ES-I3 (cell line): ENCODE measurements at regions not wholly inside any gene's neighbourhood (a gene's known extent, or its start where the extent isn't known, plus 50 kb on each side); places are given as distances from the start of the nearest gene placed in this dataset.
"Not testable (repeated sequence)": the region's sequence is repeated elsewhere in the genome, so short reads cannot be mapped to it uniquely, and the experiment has no call there.

Experiments used
- H3K36me3 ChIP-seq: 2 replicates; pipeline ENCODE4 v1.6.1; 2013; ENCODE audit warnings: mild to moderate bottlenecking, low read length, control low read depth, moderate library complexity; ENCODE audit not compliant: insufficient read depth
- H3K4me1 ChIP-seq: 2 replicates; pipeline ENCODE4 v1.6.1; 2013; ENCODE audit warnings: mild to moderate bottlenecking, control low read depth, low read length; ENCODE audit not compliant: insufficient read depth
- H3K9ac ChIP-seq: 2 replicates; pipeline ENCODE4 v1.6.1; 2013; ENCODE audit warnings: low read depth, mild to moderate bottlenecking, low read length, moderate library complexity
- H3K9me3 ChIP-seq: 2 replicates; pipeline ENCODE4 v1.6.1; 2013; ENCODE audit warnings: mild to moderate bottlenecking, low read length, moderate library complexity; ENCODE audit not compliant: control insufficient read depth, insufficient read depth

GRCh38 chr12:102313116-102313971, 115.7 kb upstream of the PMCH start:
- not testable (repeated sequence) for H3K36me3 ChIP-seq, H3K4me1 ChIP-seq, H3K9me3 ChIP-seq
- peak overlapping the region; percentile 44; the same call in 1 of the 2 replicates for H3K9ac ChIP-seq

- H3K36me3 ChIP-seq = no peaks in the 10 kb centered on the region
- H3K9me3 ChIP-seq = no peaks in the 10 kb centered on the region; the same call in 1 of the 2 replicates
- H3K9ac ChIP-seq = no peak overlapping the region
- no peaks in the 10 kb centered on the region for H3K4me1 ChIP-seq
Observed at GRCh38 chr12:102305486-102305885, 107.9 kb upstream of the PMCH start.

- not testable (repeated sequence) for H3K9me3 ChIP-seq, H3K36me3 ChIP-seq, H3K9ac ChIP-seq, H3K4me1 ChIP-seq
Observed at GRCh38 chr12:102304667-102305066, 107.0 kb upstream of the PMCH start.

GRCh38 chr12:102302553-102302952, 104.9 kb upstream of the PMCH start:
- Histone ChIP-seq H3K9ac (no peak overlapping the region), H3K9me3 (no peaks in the 10 kb centered on the region; the same call in 1 of the 2 replicates), H3K4me1 (no peaks in the 10 kb centered on the region), H3K36me3 (no peaks in the 10 kb centered on the region)

GRCh38 chr12:102301547-102301946, 103.9 kb upstream of the PMCH start:
- H3K36me3 ChIP-seq = no peaks in the 10 kb centered on the region
- H3K4me1 ChIP-seq = no peaks in the 10 kb centered on the region
- H3K9ac ChIP-seq = no peak overlapping the region
- H3K9me3 ChIP-seq = no peaks in the 10 kb centered on the region

- Histone ChIP-seq H3K36me3 (no peaks in the 10 kb centered on the region), H3K9ac (no peak overlapping the region), H3K4me1 (no peaks in the 10 kb centered on the region), H3K9me3 (no peaks in the 10 kb centered on the region)
Observed at GRCh38 chr12:102300824-102301461, 103.3 kb upstream of the PMCH start.

GRCh38 chr12:102299731-102300130, 102.1 kb upstream of the PMCH start:
- Histone ChIP-seq H3K9ac (no peak overlapping the region), H3K4me1 (no peaks in the 10 kb centered on the region), H3K9me3 (no peaks in the 10 kb centered on the region), H3K36me3 (no peaks in the 10 kb centered on the region)

- H3K9ac ChIP-seq = no peak overlapping the region
- H3K4me1 ChIP-seq = no peaks in the 10 kb centered on the region
- no peaks in the 10 kb centered on the region for H3K36me3 ChIP-seq
- H3K9me3 ChIP-seq = no peaks in the 10 kb centered on the region
Observed at GRCh38 chr12:102298022-102298421, 100.4 kb upstream of the PMCH start.

GRCh38 chr12:102297412-102297811, 99.8 kb upstream of the PMCH start:
- no peak overlapping the region for H3K9ac ChIP-seq
- no peaks in the 10 kb centered on the region for H3K4me1 ChIP-seq
- no peaks in the 10 kb centered on the region for H3K9me3 ChIP-seq

GRCh38 chr12:102294568-102294967, 96.9 kb upstream of the PMCH start:
- H3K9me3 ChIP-seq = no peaks in the 10 kb centered on the region
- H3K36me3 ChIP-seq = no peaks in the 10 kb centered on the region
- no peak overlapping the region for H3K9ac ChIP-seq
- H3K4me1 ChIP-seq = no peaks in the 10 kb centered on the region

More at GRCh38 chr12:102297412-102297811, 99.8 kb upstream of the PMCH start:
- H3K36me3 ChIP-seq = no peaks in the 10 kb centered on the region

GRCh38 chr12:102291498-102292440, 94.1 kb upstream of the PMCH start:
- not testable (repeated sequence) for H3K9me3 ChIP-seq, H3K36me3 ChIP-seq, H3K4me1 ChIP-seq, H3K9ac ChIP-seq

- not testable (repeated sequence) for H3K9ac ChIP-seq, H3K9me3 ChIP-seq, H3K36me3 ChIP-seq, H3K4me1 ChIP-seq
Observed at GRCh38 chr12:102289702-102290101, 92.1 kb upstream of the PMCH start.

GRCh38 chr12:102281231-102281630, 83.6 kb upstream of the PMCH start:
- Histone ChIP-seq H3K9me3 (no peaks in the 10 kb centered on the region), H3K4me1 (no peaks in the 10 kb centered on the region), H3K36me3 (no peaks in the 10 kb centered on the region), H3K9ac (no peak overlapping the region)

- not testable (repeated sequence) for H3K36me3 ChIP-seq, H3K4me1 ChIP-seq, H3K9ac ChIP-seq, H3K9me3 ChIP-seq
Observed at GRCh38 chr12:102255687-102256086, 58.1 kb upstream of the PMCH start.
